Thoracic aorta (tissue), 2 donors: ENCODE measurements at regions not wholly inside any gene's neighbourhood (a gene's known extent, or its start where the extent isn't known, plus 50 kb on each side); places are given as distances from the start of the nearest gene placed in this dataset.

Experiments
- ATAC-seq: fragments of 150-250 bp; one replicate; pipeline ENCODE4 v1.8.0; 2017; ENCODE audit warnings: low read depth; ENCODE audit not compliant: insufficient number of reproducible peaks, low FRiP score
- DNase-seq: peaks from one replicate; pipeline ENCODE4 v3.0.0-alpha.2; 2020; ENCODE audit warnings: low spot score
- H3K27ac ChIP-seq, 2 donors: fragments of 200-600 bp; sonication (generic); 1 replicate in 1 of 2; 2 replicates in 1 of 2; pipeline ENCODE4 v1.5.1; 2016; ENCODE audit warnings: mild to moderate bottlenecking in 2 of 2, moderate library complexity in 2 of 2
- H3K27me3 ChIP-seq: fragments of 200-600 bp; sonication (generic); replicated peaks from 2 replicates; pipeline ENCODE4 v1.6.0; 2016; ENCODE audit warnings: mild to moderate bottlenecking; ENCODE audit not compliant: insufficient read depth
- H3K36me3 ChIP-seq: fragments of 200-600 bp; sonication (generic); one replicate; pipeline ENCODE4 v1.5.1; 2016
- H3K4me1 ChIP-seq, 2 donors: fragments of 200-600 bp; sonication (generic); 1 replicate in 1 of 2; 2 replicates in 1 of 2; pipeline versions ENCODE4 v1.5.1 to v1.6.0; 2016; ENCODE audit warnings: low read depth in 2 of 2, mild to moderate bottlenecking in 1 of 2; ENCODE audit not compliant: control insufficient read depth in 1 of 2
- H3K4me3 ChIP-seq: fragments of 200-600 bp; sonication (generic); 2 replicates; pipeline ENCODE4 v1.5.1; 2016; ENCODE audit warnings: mild to moderate bottlenecking
- H3K9me3 ChIP-seq: fragments of 200-600 bp; sonication (generic); 2 replicates; pipeline ENCODE4 v1.5.1; 2016
- CTCF ChIP-seq: fragments of 200-600 bp; sonication (generic); IDR thresholded peaks from one replicate; pipeline ENCODE4 v1.5.1; 2019; ENCODE audit warnings: antibody characterized with exemption

- DNase-seq (no peak), ATAC-seq (no peak)
- Histone ChIP-seq H3K4me3 (no peak overlapping the region), H3K27ac (no peak overlapping the region), H3K36me3 (no peaks in the 10 kb centered on the region), H3K9me3 (no peaks in the 10 kb centered on the region), H3K27me3 (no peaks in the 10 kb centered on the region), H3K4me1 (peaks cover 5 to 31% of the 10 kb centered on the region in 2 donors)
- no peak for TF ChIP-seq CTCF
Observed at GRCh38 chr4:71266090-71266794, 72.6 kb upstream of the SLC4A4 start.

- DNase-seq (no peak), ATAC-seq (no peak)
- Histone ChIP-seq H3K27ac (no peak overlapping the region), H3K36me3 (no peaks in the 10 kb centered on the region), H3K4me1 (peaks cover 5 to 22% of the 10 kb centered on the region in 2 donors), H3K27me3 (no peaks in the 10 kb centered on the region), H3K9me3 (no peaks in the 10 kb centered on the region), H3K4me3 (no peak overlapping the region)
- no peak for TF ChIP-seq CTCF
Observed at GRCh38 chr4:71267244-71267643, 71.6 kb upstream of the SLC4A4 start.

GRCh38 chr4:71268166-71268565 lies 70.7 kb upstream of the SLC4A4 start:
- Histone ChIP-seq H3K27ac (no peak overlapping the region), H3K36me3 (no peaks in the 10 kb centered on the region), H3K9me3 (no peaks in the 10 kb centered on the region), H3K27me3 (no peaks in the 10 kb centered on the region), H3K4me1 (peaks cover 5 to 16% of the 10 kb centered on the region in 2 donors), H3K4me3 (no peak overlapping the region)
- no peak for ATAC-seq
- DNase-seq = no peak
- TF ChIP-seq CTCF = no peak

GRCh38 chr4:71269233-71269632 lies 69.6 kb upstream of the SLC4A4 start:
- no peak overlapping the region for H3K4me3 ChIP-seq
- TF ChIP-seq CTCF = no peak
- H3K36me3 ChIP-seq = no peaks in the 10 kb centered on the region
- ATAC-seq (no peak), DNase-seq (no peak)
- no peaks in the 10 kb centered on the region for H3K9me3 ChIP-seq
- no peak overlapping the region for H3K27ac ChIP-seq
- H3K27me3 ChIP-seq = no peaks in the 10 kb centered on the region
- H3K4me1 ChIP-seq = peaks cover 5 to 16% of the 10 kb centered on the region in 2 donors

GRCh38 chr4:71270901-71271300 lies 67.9 kb upstream of the SLC4A4 start:
- Histone ChIP-seq H3K4me3 (no peak overlapping the region), H3K4me1 (peaks cover 13 to 22% of the 10 kb centered on the region in 2 donors), H3K27ac (no peak overlapping the region), H3K27me3 (no peaks in the 10 kb centered on the region), H3K36me3 (no peaks in the 10 kb centered on the region), H3K9me3 (no peaks in the 10 kb centered on the region)
- no peak for TF ChIP-seq CTCF
- DNase-seq (no peak), ATAC-seq (no peak)
